ENCODE measurements at regions not wholly inside any gene's neighbourhood (a gene's known extent, or its start where the extent isn't known, plus 50 kb on each side); places are given as distances from the start of the nearest gene placed in this dataset.

GRCh38 chr2:18123211-18123570 lies 244.7 kb downstream of the KCNS3 start:
- H3F3A ChIP-seq (ENCODE audit: control insufficient read depth, insufficient read depth), result no peaks in the 10 kb centered on the region
- no peak overlapping the region for H3K27ac ChIP-seq (ENCODE audit: low read depth, low read length)
- no peak overlapping the region for H3K4me3 ChIP-seq (ENCODE audit: low read length)
- H3K9me2 ChIP-seq (replicated peaks; ENCODE audit: control insufficient read depth, low read length), result no peaks in the 10 kb centered on the region
- H3K4me2 ChIP-seq (ENCODE audit: low read length), result no peak overlapping the region
- no peaks in the 10 kb centered on the region for H3K36me3 ChIP-seq (ENCODE audit: control insufficient read depth, low read length)
- no peaks in the 10 kb centered on the region for H3K4me1 ChIP-seq (ENCODE audit: control insufficient read depth, low read length)
- H4K20me1 ChIP-seq (ENCODE audit: control insufficient read depth, insufficient read depth, low read depth, low read length), result no peaks in the 10 kb centered on the region
- TF ChIP-seq CTCF (IDR thresholded peaks at IDR 0.05; ENCODE audit: low read depth, low read length, poor library complexity, severe bottlenecking) (no peak), EZH2phosphoT487 (IDR thresholded peaks at IDR 0.05; ENCODE audit: borderline replicate concordance, low read length) (no peak)
- no peaks in the 10 kb centered on the region for H3K9me3 ChIP-seq (ENCODE audit: control insufficient read depth, insufficient read depth, low read length)
- no peaks in the 10 kb centered on the region for H3K79me2 ChIP-seq (ENCODE audit: control insufficient read depth, low read length)
- no peaks in the 10 kb centered on the region for H3K27me3 ChIP-seq (ENCODE audit: control insufficient read depth, low read length)

- Histone ChIP-seq H4K20me1 (ENCODE audit: control insufficient read depth, insufficient read depth, low read depth, low read length) (no peaks in the 10 kb centered on the region), H3K4me1 (ENCODE audit: control insufficient read depth, low read length) (no peaks in the 10 kb centered on the region), H3K36me3 (ENCODE audit: control insufficient read depth, low read length) (no peaks in the 10 kb centered on the region), H3K27ac (ENCODE audit: low read depth, low read length) (no peak overlapping the region), H3F3A (ENCODE audit: control insufficient read depth, insufficient read depth) (no peaks in the 10 kb centered on the region), H3K9me2 (replicated peaks; ENCODE audit: control insufficient read depth, low read length) (no peaks in the 10 kb centered on the region), H3K79me2 (ENCODE audit: control insufficient read depth, low read length) (no peaks in the 10 kb centered on the region), H3K4me3 (ENCODE audit: low read length) (no peak overlapping the region), H3K27me3 (ENCODE audit: control insufficient read depth, low read length) (no peaks in the 10 kb centered on the region), H3K9me3 (ENCODE audit: control insufficient read depth, insufficient read depth, low read length) (no peaks in the 10 kb centered on the region), H3K4me2 (ENCODE audit: low read length) (no peak overlapping the region)
- no peak for TF ChIP-seq CTCF (IDR thresholded peaks at IDR 0.05; ENCODE audit: low read depth, low read length, poor library complexity, severe bottlenecking)
- no peak for TF ChIP-seq EZH2phosphoT487 (IDR thresholded peaks at IDR 0.05; ENCODE audit: borderline replicate concordance, low read length)
Measured at GRCh38 chr2:18122544-18123210, 244.2 kb downstream of the KCNS3 start.

- no peak for TF ChIP-seq CTCF (IDR thresholded peaks at IDR 0.05; ENCODE audit: low read depth, low read length, poor library complexity, severe bottlenecking)
- no peak for TF ChIP-seq EZH2phosphoT487 (IDR thresholded peaks at IDR 0.05; ENCODE audit: borderline replicate concordance, low read length)
Measured at GRCh38 chr2:18119883-18120282, 241.4 kb downstream of the KCNS3 start.

More at GRCh38 chr2:18119883-18120282, 241.4 kb downstream of the KCNS3 start:
- H3F3A ChIP-seq (ENCODE audit: control insufficient read depth, insufficient read depth), result no peaks in the 10 kb centered on the region
- no peaks in the 10 kb centered on the region for H4K20me1 ChIP-seq (ENCODE audit: control insufficient read depth, insufficient read depth, low read depth, low read length)
- no peaks in the 10 kb centered on the region for H3K27me3 ChIP-seq (ENCODE audit: control insufficient read depth, low read length)
- no peaks in the 10 kb centered on the region for H3K79me2 ChIP-seq (ENCODE audit: control insufficient read depth, low read length)
- H3K4me1 ChIP-seq (ENCODE audit: control insufficient read depth, low read length), result no peaks in the 10 kb centered on the region
- H3K27ac ChIP-seq (ENCODE audit: low read depth, low read length), result no peak overlapping the region
- H3K4me3 ChIP-seq (ENCODE audit: low read length), result no peak overlapping the region
- no peaks in the 10 kb centered on the region for H3K9me3 ChIP-seq (ENCODE audit: control insufficient read depth, insufficient read depth, low read length)
- no peak overlapping the region for H3K4me2 ChIP-seq (ENCODE audit: low read length)
- no peaks in the 10 kb centered on the region for H3K9me2 ChIP-seq (replicated peaks; ENCODE audit: control insufficient read depth, low read length)
- no peaks in the 10 kb centered on the region for H3K36me3 ChIP-seq (ENCODE audit: control insufficient read depth, low read length)
